Fibroblast of mammary gland (primary cell): ENCODE measurements at regions not wholly inside any gene's neighbourhood (a gene's known extent, or its start where the extent isn't known, plus 50 kb on each side); places are given as distances from the start of the nearest gene placed in this dataset.

Experiments
- DNase-seq: peaks from one replicate; pipeline ENCODE4 v3.0.0-alpha.2; 2010; ENCODE audit warnings: low read depth
- H3K4me3 ChIP-seq: 2 replicates; pipeline ENCODE4 v1.5.1; 2011; ENCODE audit warnings: low read depth, mild to moderate bottlenecking, low read length, moderate library complexity; ENCODE audit not compliant: control insufficient read depth
- CTCF ChIP-seq: conservative IDR thresholded peaks from 2 replicates; pipeline ENCODE4 v1.5.1; 2011; ENCODE audit warnings: low read depth, low read length, inconsistent platforms; ENCODE audit not compliant: control insufficient read depth, insufficient read depth

GRCh38 chr2:12304564-12305171 is 412.1 kb upstream of the TRIB2 start:
- TF ChIP-seq CTCF, result no peak
- DNase-seq, result peak; percentile 94
- H3K4me3 ChIP-seq, result no peak overlapping the region

- no peak for DNase-seq
- no peak overlapping the region for H3K4me3 ChIP-seq
- TF ChIP-seq CTCF, result no peak
These were observed 410.8 kb upstream of the TRIB2 start for GRCh38 chr2:12305931-12306330.

GRCh38 chr2:12310399-12310798 is 406.3 kb upstream of the TRIB2 start:
- DNase-seq, result no peak
- TF ChIP-seq CTCF, result no peak
- no peak overlapping the region for H3K4me3 ChIP-seq

- H3K4me3 ChIP-seq, result no peak overlapping the region
- peak; percentile 29 for DNase-seq
- no peak for TF ChIP-seq CTCF
These were observed 403.1 kb upstream of the TRIB2 start for GRCh38 chr2:12313445-12314126.

GRCh38 chr2:12314127-12314760 is 402.5 kb upstream of the TRIB2 start:
- no peak for TF ChIP-seq CTCF
- no peak overlapping the region for H3K4me3 ChIP-seq
- DNase-seq, result no peak

GRCh38 chr2:12315224-12315623 is 401.5 kb upstream of the TRIB2 start:
- no peak for TF ChIP-seq CTCF
- DNase-seq, result no peak
- H3K4me3 ChIP-seq, result no peak overlapping the region

- TF ChIP-seq CTCF, result no peak
- no peak for DNase-seq
- no peak overlapping the region for H3K4me3 ChIP-seq
These were observed 400.3 kb upstream of the TRIB2 start for GRCh38 chr2:12316476-12316875.
